ENCODE measurements at regions not wholly inside any gene's neighbourhood (a gene's known extent, or its start where the extent isn't known, plus 50 kb on each side); places are given as distances from the start of the nearest gene placed in this dataset.
"Not testable (repeated sequence)": the region's sequence is repeated elsewhere in the genome, so short reads cannot be mapped to it uniquely, and the experiment has no call there.

DNA sequence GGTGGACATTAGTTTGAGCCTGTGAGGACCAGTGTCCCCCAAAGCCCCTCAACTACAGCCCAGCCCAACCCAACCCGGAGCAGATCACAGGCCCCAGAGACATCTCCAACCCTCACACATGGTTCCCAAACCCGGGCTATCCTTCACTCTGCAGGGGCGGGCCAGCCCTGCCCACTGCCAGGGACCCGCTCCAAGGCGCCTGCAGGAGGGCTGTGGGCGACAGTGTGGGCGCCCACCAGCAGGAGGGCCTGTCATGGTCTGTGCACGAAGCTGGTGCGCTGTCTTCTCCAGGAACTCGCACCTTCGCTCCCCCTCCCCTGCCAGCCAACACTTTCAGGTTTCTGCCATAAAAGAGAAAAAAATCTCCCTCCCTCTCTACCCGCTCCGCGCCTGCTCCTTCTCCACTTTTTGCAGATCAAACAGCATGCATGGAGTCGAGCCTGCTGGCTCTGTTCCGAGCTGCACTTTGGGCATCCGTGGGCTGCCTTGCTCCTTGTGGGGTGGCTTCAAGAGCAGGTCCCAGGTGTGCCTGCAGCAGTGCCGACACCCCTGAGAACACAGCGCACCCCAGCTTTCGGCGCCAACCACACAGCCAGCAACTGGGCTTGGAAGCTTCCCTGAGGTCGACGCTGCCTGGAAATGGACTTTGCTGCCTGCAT lies 133.7 kb upstream of the PPP1R26 start:
- DNase-seq (ENCODE audit: low read depth, low spot score) = no peak
- H3K27ac ChIP-seq = no peak overlapping the region

DNA sequence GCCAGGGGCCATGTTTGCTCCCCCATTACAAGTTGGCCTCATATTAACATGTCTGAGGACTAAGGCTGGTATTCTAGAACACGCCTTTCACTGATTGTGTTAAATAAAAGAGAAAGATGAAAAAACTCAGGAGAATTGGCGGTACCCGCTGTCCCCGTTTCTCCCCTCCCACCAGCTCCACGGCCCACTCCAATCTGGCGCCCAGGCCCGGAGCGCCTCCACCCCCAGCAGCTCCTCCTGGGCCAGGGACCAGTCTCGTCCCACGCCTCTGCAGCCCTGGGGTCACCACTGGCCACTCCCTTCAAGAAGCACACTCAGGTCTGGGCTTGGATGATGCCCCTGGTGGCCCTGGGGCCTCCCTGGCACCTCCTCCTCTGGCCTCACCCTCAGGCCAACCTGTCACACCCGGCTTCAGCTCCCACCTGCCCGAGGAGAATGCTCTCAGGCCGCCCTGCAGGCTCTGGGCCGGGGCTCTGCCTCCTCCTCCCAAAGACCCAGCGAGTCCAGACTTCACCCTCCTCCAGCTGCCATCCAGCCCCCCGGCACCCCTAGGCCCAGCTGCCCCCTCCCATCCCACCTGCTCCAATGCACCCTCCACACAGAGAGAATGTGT lies 133.0 kb upstream of the PPP1R26 start:
- H3K27ac ChIP-seq = no peak overlapping the region
- DNase-seq (ENCODE audit: low read depth, low spot score) = no peak

DNA sequence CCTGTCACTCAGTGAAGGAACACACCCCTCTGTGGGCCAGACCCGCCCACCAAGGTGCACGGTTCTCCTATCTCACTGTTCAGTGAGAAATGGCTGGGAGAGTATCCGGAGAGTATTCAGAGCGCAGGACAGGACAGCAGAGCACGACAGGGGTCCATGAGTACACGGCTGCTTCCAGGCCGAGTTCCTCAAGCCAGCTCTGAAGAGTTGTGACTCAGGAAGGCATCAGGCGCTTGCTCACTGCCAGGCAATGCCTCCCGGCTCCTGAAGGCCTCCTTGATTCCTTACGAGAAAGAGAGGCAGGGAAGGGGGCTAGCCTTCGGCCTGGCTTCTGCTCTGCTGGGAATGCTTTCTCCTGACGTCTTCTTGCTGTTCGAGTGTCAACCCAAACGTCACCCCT lies 132.1 kb upstream of the PPP1R26 start:
- no peak overlapping the region for H3K27ac ChIP-seq
- no peak for DNase-seq (ENCODE audit: low read depth, low spot score)

DNA sequence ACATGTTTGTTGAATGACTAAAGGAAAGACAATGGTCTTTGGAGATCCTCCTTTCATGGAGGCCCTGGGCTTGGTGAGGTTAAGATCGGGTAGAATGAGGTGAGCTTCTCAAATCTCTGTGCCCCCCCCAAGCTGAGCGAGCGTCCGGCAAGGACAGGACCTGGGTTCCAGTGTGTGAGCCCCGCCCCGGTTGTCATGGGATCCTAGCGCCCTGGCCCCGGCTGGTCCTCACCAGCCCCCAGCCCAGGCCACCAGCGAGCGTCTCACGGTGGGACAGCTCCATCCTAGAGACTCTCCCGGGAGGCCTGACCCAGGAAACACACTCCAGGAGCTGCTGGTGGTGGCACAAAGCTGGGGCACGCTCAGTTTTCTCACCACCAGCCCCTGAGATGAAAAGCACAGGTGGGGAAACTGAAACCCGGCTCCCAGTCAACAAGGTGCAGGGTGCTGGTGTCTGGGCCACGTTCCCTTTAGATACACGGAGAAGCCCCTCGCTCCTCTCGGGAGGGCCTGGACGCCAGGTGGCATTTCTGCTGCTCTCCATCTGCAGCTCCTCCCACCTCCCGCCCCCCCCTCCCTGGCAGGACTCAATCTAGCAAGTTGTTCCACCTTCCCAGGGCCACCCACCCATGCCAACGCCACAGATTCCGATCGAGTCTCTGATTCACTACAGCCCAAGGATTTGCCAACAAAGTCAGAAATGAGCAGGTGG lies 131.3 kb upstream of the PPP1R26 start:
- no peak overlapping the region for H3K27ac ChIP-seq
- DNase-seq (ENCODE audit: low read depth, low spot score) = no peak

DNA sequence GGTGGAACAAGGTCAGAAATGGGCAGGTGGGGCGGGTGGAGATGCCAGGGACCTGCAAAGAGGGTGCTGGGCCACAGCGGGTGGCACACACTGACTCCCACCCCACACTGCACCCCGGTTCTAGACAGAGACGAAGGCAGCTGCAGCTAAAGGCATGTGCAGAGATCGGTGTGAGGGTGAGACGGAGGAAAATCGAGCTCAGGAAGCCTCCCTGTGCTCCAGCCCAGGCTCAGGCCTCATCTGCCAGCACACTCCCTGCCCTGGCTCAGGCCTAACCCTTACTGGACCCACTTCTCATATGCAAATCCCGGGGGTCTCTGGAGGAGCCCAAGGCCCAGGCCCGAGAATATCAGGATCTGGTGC lies 130.8 kb upstream of the PPP1R26 start:
- DNase-seq (ENCODE audit: low read depth, low spot score) = no peak
- no peak overlapping the region for H3K27ac ChIP-seq

DNA sequence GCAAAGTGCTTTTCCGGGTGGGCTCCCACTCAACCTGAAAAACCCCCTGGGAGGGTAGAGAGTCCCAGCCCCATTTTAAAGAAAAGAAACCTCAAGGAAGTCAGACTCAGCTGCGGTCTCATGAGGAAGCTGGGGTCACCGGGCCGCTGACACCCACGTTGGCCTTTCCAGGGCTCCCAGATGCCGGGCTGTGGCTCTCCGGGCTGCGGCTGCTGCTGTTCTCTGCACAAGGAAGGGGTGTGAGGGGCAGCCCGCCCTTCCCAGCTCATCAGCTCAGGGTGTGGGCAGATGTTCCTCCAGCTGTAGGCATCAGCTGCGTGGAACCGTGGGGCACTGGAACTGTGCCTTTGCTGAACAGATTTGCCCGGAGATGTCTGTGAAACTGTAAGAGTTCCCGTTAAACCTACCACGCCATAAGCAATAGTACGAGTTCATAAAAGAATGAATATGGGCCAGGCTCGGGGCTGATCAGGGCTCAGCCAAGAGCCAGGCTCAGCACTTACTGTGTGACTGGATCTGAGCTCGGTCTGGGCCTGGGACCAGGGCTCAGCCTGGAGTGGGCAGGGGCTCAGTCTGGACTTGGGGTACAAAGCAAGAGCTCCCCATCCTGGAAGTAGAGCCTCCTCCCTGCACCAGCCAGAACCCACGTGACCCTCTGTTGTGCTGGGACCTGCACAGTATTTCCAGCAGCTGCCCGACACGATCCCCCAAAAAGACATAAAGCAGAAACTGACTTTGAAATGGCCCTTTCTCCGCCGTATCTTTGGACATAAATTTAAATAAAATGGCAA lies 130.2 kb upstream of the PPP1R26 start:
- no peak overlapping the region for H3K27ac ChIP-seq
- DNase-seq (ENCODE audit: low read depth, low spot score) = no peak

DNA sequence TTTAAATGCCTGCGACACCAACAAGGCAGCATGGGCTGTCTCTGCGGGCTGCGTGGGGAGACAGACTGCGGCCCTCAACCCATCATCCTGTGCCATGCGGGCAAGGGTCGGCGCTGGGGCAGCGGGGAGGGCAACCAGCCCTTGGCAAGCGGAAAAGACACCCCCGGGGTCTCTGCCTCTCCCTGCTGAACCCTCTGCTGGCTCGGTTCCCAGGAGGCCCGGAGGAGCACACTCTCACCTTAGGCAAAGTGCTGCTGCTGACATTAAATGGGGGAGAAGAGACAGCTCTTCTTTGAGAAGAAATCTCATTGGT lies 129.6 kb upstream of the PPP1R26 start:
- H3K27ac ChIP-seq = no peak overlapping the region
- no peak for DNase-seq (ENCODE audit: low read depth, low spot score)

DNA sequence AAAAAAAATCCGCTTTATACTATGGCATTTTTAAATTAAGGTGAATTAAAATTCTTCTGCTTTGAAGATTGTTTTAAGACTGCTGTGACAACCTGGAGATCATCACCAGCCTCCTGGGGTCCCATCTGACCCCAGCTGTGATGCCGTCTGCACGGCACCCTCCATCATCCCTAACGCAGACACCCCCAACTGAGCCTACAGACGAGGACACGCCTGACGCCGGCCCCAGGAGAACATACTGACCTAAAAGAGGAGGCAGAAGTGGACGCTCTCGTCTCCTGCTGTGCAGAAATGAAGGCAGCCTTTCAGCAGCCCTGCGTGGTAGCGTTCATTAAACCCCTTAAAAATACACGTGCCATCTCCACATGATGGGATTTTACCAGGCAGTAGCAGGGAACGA lies 125.6 kb upstream of the PPP1R26 start:
- DNase-seq (ENCODE audit: low read depth, low spot score) = no peak
- H3K27ac ChIP-seq = no peak overlapping the region

DNA sequence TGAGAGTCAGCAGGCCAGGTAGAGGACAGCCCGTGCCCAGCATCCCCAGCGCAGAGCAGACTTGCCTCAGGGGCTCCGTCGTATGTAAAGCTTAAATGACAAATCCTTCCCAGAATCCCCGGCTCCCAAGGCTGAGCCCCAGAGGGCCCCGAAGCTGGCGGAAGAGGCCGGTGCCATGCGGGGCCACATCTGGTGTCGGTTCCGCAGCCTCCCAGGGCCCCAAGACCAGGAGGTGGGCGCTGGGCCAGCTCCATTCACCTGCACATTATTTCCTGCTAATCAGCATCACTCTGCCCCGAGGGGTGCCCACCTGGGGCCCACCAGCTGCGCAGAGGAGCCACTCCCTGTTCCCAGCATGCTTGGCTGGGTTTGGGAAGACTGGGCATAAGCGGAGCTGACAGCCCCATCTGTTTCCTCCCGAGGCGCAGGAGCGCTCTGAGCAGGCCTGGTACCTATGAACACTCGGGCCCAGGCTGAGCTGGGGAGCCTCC lies 124.0 kb upstream of the PPP1R26 start:
- no peak overlapping the region for H3K27ac ChIP-seq
- DNase-seq (ENCODE audit: low read depth, low spot score) = no peak

DNA sequence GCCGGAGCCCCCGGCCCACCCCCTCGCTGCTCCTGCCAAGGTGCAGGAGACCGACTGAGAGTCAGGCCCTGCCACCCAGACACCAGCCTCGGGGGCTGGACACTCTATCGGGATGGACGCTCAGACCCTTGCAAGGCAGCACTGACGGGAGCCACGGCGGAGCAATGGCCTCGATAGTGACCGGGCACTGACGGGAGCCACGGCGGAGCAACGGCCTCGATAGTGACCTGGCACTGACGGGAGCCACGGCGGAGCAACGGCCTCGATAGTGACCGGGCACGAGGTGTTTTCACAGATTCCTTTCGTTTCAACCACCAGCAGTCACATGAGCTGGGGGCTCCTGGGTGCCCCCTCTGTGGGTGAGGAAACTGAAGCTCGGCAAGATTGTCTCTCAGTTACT lies 123.6 kb upstream of the PPP1R26 start:
- DNase-seq (ENCODE audit: low read depth, low spot score) = no peak

DNA sequence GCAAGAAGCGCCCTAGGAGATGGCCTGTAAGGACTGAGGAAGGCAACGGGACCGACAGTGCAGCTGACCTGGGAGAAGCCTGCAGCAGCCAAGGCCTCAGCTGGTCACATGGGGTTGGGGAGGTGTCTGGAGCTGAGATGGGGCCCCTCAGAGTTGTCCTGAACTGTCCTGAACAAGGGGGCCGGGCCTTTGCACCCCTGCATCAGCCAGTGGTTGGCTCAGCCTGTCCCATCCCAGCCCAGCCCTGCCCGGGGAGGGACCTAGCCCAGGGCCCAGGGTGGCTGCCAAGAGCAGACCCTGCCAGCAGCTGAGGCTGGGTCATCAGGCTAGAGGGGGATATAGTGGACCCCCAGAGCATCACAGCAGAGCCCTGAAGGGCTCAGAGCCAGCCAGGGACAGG lies 122.8 kb upstream of the PPP1R26 start:
- DNase-seq (ENCODE audit: low read depth, low spot score) = no peak

More for the DNA sequence above, 123.6 kb upstream of the PPP1R26 start:
- no peak overlapping the region for H3K27ac ChIP-seq

DNA sequence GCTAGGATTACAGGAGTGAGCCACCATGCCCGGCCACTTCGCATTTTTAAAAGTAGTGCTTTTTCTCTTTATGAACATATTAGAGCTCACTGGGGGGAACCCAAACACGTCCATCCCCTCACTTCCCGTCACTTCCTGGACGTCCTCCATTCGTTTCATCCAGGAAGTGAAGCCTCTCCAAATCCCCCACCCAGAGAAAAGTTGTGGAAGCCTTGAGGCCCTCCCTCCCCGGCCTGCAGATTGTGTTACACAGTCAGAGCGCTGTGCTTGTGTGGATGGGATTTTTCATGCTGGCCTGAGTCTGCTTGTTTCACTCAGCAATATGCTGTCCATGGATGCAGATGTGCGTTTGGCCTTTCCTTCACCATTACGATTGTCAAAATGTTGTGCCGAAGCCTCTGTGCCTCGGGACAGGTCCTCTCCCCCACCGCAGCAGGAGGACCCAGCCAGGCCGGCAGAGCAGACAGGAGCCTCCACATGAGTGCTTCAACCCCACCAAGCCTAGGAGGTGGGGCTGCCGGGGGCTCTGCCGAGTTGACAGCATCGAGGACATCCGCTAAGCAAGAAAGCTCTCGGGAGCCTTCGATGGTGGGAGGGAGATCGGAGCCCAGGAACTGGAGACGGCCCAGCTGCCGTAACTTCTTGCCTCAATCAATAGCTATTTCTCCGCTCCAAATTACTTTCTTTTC lies 121.6 kb upstream of the PPP1R26 start:
- DNase-seq (ENCODE audit: low read depth, low spot score) = no peak
- no peak overlapping the region for H3K27ac ChIP-seq

More for the DNA sequence above, 122.8 kb upstream of the PPP1R26 start:
- H3K27ac ChIP-seq = no peak overlapping the region

DNA sequence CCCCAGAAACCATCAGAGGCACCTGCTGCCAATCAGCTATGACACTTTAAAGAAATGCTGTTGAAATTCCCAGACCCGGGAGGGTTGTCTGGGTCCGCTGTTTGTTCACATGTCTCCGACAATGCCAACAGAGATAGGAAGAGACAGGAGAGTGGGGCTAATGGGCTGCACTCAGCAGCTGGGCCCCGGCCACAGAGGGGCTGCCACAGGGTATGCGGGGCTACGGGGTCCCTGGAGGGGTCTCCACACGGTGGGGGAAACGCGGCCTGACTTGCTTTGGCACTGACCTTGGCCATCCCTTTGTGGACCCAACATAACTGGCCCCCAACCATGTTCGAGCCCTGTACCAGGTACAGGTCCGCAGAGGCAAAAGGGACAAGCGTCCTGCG lies 121.0 kb upstream of the PPP1R26 start:
- no peak for DNase-seq (ENCODE audit: low read depth, low spot score)
- H3K27ac ChIP-seq = no peak overlapping the region

DNA sequence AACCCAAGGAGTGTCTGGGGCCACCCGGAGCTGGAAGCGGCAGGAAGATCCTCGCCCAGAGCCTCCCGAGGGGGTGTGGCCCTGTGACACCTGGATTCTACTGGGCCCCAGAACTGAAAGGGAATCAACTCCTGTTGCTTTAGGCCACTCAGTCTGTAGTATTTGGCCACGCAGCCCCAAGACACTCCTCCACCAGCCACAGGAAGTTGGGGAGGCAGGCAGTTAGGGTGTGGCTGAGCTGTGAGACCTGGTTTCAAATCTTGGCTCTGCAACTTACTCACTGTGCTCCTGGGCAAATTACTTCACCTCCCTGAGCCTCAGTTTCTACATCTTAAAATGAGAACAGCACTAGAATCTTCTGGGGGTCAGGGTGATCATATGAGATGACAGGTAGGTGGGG lies 119.8 kb upstream of the PPP1R26 start:
- no peak for DNase-seq (ENCODE audit: low read depth, low spot score)
- H3K27ac ChIP-seq = no peak overlapping the region

DNA sequence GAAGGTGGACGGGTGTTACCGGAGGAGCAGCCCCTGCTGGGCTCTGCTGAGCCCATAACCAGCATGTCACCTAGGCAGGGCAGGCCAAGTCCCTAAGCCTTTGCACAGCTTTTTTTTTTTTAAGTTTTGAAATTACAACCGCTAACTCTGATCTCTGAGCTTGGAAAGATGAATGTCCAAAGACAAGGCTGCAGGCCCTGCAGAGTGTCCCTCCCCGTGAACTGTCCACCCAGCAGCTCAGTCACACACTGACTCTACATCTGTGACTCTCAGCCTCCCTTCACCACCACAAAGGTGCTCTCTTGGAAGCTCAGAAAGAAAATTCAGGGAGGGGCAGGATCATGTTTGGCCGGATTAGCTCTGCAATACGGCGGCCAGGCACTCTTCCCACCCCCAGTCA lies 119.0 kb upstream of the PPP1R26 start:
- no peak overlapping the region for H3K27ac ChIP-seq
- no peak for DNase-seq (ENCODE audit: low read depth, low spot score)

DNA sequence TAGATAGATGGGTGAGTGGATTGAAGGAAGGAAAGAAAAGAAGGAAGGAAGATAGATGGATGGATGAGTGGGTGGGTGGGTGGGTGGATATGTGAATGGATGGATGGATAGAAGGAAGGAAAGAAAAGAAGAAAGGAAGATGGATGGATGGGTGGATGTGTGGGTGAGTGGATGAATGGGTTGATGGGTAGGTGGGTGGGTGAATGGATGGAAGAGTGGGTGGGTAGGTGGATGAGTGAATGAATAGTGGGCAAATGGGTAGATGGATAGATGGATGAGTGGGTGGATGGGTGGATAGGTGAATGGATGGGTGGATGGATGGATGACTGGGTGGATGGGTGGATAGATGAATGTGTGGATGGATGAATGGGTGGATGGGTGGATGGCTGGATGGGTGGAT lies 117.9 kb upstream of the PPP1R26 start:
- not testable (repeated sequence) for DNase-seq (ENCODE audit: low read depth, low spot score); H3K27ac ChIP-seq

DNA sequence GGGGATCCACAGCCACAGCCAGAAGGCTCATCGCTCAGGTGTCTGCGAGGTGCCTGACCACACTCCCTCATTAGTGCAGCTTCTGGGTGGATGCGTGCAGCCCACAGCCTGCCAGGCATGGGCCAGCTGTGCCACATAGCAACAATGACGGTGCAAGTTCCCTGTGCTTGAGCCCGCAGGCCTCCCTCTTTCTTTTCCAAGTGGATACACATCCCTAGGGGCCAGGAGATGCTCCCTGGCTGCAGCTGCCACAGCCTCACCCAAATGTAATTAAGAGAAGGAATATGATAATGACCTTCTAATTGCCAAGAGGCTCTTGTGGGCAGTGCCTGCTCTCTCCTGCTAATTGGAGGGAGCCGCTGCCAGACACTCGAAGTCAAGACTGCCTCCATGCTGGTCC lies 116.0 kb upstream of the PPP1R26 start:
- DNase-seq (ENCODE audit: low read depth, low spot score) = no peak
- H3K27ac ChIP-seq = no peak overlapping the region

DNA sequence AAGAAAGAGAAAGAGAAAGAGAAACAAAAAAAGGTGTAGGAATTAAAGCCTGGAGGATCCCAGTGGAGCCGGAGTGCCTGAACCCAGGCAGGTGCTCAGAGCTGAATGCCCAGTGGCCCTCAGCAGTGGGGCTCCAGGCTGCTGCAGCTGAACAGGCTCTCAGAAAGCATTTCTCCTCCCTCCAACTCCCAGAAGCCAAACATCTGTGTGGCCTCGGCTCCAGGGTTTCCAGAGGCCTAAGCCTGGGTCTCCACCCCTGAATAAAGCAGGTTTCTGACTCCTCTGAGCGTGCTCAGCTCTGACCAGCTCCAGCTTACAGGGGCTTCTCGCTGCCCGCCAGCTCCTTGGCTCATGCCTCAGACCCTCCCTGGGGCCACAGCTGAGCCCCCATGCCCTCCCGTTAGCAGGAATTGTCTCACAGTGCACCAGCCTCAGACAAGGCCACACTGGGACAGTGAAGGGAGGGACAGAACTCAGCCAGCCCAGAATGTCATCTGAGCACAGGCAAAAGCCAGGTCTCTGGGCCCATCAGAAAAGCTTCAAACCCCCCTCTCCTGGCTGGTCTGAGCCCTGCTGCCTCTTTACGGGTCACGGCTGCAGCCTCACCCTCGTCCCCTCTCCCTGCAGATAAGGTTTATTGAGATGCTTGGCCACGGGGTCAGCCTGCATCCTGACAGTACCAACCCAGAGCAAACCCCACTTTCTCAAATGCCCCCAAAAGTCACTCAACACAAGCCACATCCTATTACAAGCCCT lies 114.4 kb upstream of the PPP1R26 start:
- H3K27ac ChIP-seq = no peak overlapping the region
- DNase-seq (ENCODE audit: low read depth, low spot score) = no peak

DNA sequence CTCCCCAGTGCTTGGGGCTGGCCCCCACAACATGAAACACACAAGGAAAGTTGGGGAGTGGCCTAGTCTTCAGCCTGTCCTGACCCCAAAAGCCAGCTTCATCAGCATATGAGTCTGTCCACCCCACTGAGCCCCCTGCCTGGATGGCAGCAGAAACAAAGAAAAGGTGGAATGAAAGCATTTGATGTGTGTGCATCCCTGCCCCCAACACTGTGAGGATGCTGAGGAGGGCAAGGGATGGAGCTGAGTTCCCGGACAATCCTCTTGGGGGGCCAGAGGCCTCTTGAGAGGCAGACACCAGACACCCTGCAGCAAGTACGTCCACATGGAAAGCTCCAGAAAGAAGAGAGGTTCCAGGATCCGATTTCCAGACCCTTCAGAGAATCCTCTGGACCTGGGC lies 113.5 kb upstream of the PPP1R26 start:
- DNase-seq (ENCODE audit: low read depth, low spot score) = no peak
- H3K27ac ChIP-seq = no peak overlapping the region

Data from epithelial cell of prostate (primary cell).